Breast epithelium (tissue), 3 donors: ENCODE measurements at regions not wholly inside any gene's neighbourhood (a gene's known extent, or its start where the extent isn't known, plus 50 kb on each side); places are given as distances from the start of the nearest gene placed in this dataset.

ENCODE experiments used
- CTCF ChIP-seq, 3 donors: fragments of 450-650 bp; IDR thresholded peaks; one replicate each; pipeline ENCODE4 v1.5.1; 2016 to 2017; ENCODE audit warnings: antibody characterized with exemption in 3 of 3, mild to moderate bottlenecking in 3 of 3, moderate library complexity in 3 of 3
- POLR2A ChIP-seq: fragments of 450-650 bp; IDR thresholded peaks from one replicate; pipeline ENCODE4 v1.6.1; 2016; ENCODE audit warnings: antibody characterized with exemption, mild to moderate bottlenecking, moderate library complexity
- POLR2AphosphoS5 ChIP-seq, 3 donors: sonication (generic); formaldehyde crosslinking; IDR thresholded peaks; one replicate each; pipeline ENCODE4 v1.6.1; 2017; ENCODE audit warnings: antibody characterized with exemption in 3 of 3

GRCh38 chr5:91652678-91653077, 269.6 kb upstream of the ARRDC3 start:
- TF ChIP-seq POLR2A (no peak), CTCF (IDR thresholded peaks at IDR 0.05) (no peak), POLR2AphosphoS5 (IDR thresholded peaks at IDR 0.05) (no peak)
